ENCODE measurements at regions not wholly inside any gene's neighbourhood (a gene's known extent, or its start where the extent isn't known, plus 50 kb on each side); places are given as distances from the start of the nearest gene placed in this dataset.
A peak's percentile ranks its signal among the peaks of the same experiment; 100 is the strongest.

DNA sequence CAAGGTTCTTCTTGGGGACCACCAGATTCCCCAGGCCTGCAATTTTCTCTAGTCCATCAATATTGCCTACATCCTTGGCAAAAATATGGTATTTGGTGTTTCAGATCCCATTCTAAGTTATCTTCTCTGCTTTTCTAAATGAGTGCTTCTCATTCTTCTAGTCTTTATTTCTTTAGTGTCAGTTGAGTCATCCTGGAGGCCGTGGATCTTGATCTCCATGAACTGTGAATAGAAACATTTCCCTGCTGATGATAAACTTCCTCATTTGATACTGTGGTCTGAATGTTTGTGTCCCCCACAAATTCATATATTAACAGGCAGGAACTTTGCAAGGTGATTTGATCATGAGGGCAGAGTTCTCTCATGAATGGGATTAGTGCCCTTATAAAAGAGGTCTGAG is 779.3 kb downstream of the INHBA start:
- DNase-seq (ENCODE audit: low read depth): no peak

- peak; percentile 84 for DNase-seq (ENCODE audit: low read depth)
Observed at GRCh38 chr7:40922316-40922670, 780.6 kb downstream of the INHBA start.

DNA sequence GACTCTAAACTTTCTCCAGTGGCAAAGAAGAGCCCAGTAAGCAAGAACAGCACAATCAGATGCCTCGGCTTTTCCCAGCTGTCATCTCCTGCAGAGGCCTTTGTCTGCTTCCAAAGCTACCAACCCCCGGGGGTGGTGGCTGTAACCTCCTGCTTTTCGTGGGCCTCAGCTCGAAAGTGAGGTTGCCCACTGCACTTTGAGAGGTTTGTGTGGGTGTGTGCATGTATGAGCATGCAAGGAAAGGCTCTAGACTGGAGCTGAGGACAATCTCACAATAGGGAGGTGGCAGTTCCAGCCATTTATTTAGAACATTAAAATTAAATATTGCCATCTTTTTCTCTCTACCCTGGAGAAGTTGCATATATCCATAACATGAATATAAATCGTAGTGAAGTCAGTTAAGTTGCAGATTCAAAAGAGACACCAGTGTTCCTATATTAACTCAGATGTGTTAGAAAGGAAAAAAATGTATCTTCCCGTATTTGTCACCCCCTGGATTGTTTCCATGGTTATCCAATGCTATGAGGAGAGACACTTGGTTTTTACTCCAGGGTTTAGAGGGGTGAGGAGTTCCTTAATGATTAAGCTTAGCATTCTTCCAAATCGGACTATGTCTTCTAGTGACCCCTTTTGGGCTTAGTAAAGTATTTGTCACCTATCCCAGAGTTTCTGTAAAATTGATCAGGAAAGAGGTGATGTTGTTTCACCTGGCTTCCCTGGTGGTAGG is 781.1 kb downstream of the INHBA start:
- no peak for DNase-seq (ENCODE audit: low read depth)

DNA sequence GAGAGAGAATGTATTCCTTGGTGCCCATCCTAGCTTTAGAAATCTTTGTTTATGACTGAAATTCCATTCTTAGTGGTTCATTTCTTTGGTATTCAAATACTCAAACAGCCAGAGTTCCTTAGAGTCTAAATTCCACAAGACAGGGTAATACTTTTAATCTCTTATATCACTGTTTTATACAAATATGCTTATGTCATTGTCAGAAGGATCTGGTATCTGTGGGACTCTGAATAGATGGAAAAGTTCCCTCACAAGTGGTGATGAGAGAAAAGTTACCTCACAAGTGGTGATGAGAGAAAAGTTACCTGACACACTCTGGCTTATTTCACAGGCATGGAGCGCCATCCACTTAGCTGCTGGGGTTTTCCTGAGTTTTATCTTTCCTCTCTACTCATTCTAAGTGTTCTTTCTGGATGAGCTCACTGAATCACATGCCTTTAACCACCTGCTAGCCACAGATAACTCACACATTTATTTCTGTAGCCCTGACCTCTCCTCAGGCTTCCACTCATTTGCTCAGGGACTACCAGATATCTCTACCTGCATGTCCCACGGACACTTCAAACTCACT is 784.0 kb downstream of the SUGCT start:
- DNase-seq (ENCODE audit: low read depth): peak; percentile 73

GRCh38 chr7:40916813-40917212 is 782.0 kb downstream of the SUGCT start:
- no peak for DNase-seq (ENCODE audit: low read depth)

DNA sequence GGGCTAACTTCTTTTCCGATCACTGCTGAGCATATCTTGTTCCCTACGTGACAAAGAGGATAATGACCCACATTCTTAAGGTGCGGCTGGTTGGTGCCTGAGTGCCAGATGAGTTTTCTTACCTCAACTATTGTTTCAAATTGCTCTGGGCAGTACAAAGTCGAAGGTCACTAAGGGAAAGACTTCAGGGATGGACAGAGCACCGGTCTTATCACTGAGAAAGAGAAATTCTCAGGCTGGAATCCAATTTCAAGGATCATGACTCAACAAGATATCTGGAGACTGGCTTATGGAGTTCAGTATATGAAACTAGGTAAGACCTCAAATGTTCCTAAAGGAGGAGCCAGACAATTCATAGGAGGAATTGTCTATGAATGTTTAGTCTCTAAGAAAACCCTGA is 780.3 kb downstream of the SUGCT start:
- no peak for DNase-seq (ENCODE audit: low read depth)
